GM10266 (cell line): ENCODE measurements at regions not wholly inside any gene's neighbourhood (a gene's known extent, or its start where the extent isn't known, plus 50 kb on each side); places are given as distances from the start of the nearest gene placed in this dataset.

Experiments used
- DNase-seq: peaks from one replicate; pipeline ENCODE4 v3.0.0; 2012; ENCODE audit errors: extremely low spot score
- CTCF ChIP-seq: IDR thresholded peaks from 2 replicates; pipeline ENCODE4 v1.5.1; 2012; ENCODE audit warnings: mild to moderate bottlenecking, low read depth; ENCODE audit not compliant: control insufficient read depth, insufficient read depth; ENCODE audit errors: missing control alignments

GRCh38 chr7:116310141-116310540 lies 99.8 kb downstream of the TES start:
- no peak for DNase-seq
- no peak for TF ChIP-seq CTCF

- no peak for DNase-seq
- TF ChIP-seq CTCF, result no peak
Measured at GRCh38 chr7:116311259-116311658, 100.9 kb downstream of the TES start.

GRCh38 chr7:116311816-116312471 lies 101.6 kb downstream of the TES start:
- no peak for TF ChIP-seq CTCF
- DNase-seq, result no peak

- DNase-seq, result no peak
- TF ChIP-seq CTCF, result no peak
Measured at GRCh38 chr7:116315293-116315692, 105.0 kb downstream of the TES start.

GRCh38 chr7:116315803-116316202 lies 105.5 kb downstream of the TES start:
- no peak for TF ChIP-seq CTCF

GRCh38 chr7:116316838-116317628 lies 106.7 kb downstream of the TES start:
- TF ChIP-seq CTCF, result no peak
- DNase-seq, result peak; percentile 22

More at GRCh38 chr7:116315803-116316202, 105.5 kb downstream of the TES start:
- no peak for DNase-seq

GRCh38 chr7:116317907-116318306 lies 107.6 kb downstream of the TES start:
- no peak for DNase-seq
- no peak for TF ChIP-seq CTCF
